HG03558 (cell line): ENCODE measurements at regions not wholly inside any gene's neighbourhood (a gene's known extent, or its start where the extent isn't known, plus 50 kb on each side); places are given as distances from the start of the nearest gene placed in this dataset.
"Not testable (repeated sequence)": the region's sequence is repeated elsewhere in the genome, so short reads cannot be mapped to it uniquely, and the experiment has no call there.

Source experiments
- ATAC-seq: cut with Tn5 transposase; IDR thresholded peaks from one replicate; pipeline ENCODE4 v1.9.1; 2021; ENCODE audit warnings: moderate number of reproducible peaks; ENCODE audit not compliant: unreplicated experiment; ENCODE audit errors: extremely low read depth

DNA sequence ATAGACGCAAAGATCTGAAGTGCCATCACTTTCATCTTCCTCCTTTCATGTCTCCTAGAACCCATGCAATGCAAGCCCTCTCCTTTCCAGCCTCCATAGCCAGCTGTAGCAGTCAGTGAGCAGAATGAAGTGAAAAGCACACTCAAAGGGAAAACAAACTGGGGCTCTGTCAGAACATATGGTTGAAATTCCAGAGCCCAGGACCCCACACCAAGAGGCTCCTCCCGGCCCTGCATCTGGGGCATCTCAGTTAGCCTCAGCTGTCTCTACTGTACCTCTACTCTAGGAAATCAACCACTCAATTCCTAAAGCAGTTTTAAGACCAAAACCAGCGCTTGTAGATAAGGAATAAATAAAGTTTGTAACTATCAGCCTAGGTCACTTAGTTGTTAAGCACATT lies 73.8 kb upstream of the P3H2 start:
- no peak for ATAC-seq

GRCh38 chr3:190193210-190193609 lies 72.5 kb upstream of the P3H2 start:
- ATAC-seq = no peak

DNA sequence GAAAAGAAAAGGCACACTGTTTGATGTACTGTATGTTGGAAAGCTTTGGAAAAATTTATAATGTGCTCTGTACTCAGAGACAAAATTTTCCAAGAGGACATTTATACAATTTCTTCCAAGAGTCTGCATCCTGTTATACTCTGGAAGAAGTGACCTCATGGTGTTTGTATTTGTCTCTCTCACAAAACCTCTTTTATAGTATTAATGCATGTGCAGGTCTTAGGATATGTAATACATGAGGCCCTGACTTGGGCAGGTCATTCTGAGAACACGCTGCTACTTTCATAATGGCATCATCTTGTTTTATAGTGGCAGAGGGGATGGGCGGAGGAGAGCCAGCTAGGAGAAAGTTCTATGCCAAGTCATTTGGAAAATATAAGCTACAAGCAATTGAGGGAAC lies 72.0 kb upstream of the P3H2 start:
- ATAC-seq = no peak

GRCh38 chr3:190192087-190192486 lies 71.4 kb upstream of the P3H2 start:
- ATAC-seq = no peak

DNA sequence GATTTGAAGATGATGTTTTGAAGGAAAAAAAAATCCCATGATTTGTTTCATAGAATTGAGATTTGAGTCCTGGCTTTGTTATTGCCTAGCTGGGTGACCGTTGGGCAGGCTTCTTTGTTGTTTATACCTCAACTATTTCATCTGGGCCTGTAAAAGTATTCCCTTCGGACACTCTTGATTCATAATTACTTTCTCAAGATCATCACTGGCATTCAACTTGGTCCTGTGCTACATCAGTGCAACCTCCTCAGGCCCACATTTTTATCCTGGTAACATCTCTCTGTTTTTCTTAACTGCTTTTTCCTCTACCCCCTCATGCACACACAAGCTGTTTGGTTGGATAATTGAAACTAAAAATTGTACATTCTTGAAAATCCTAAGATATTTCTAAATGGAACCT lies 67.5 kb upstream of the P3H2 start:
- no peak for ATAC-seq

GRCh38 chr3:190183121-190183520 lies 62.4 kb upstream of the P3H2 start:
- ATAC-seq = no peak

- no peak for ATAC-seq
Measured at GRCh38 chr3:190182418-190183043, 61.8 kb upstream of the P3H2 start.

DNA sequence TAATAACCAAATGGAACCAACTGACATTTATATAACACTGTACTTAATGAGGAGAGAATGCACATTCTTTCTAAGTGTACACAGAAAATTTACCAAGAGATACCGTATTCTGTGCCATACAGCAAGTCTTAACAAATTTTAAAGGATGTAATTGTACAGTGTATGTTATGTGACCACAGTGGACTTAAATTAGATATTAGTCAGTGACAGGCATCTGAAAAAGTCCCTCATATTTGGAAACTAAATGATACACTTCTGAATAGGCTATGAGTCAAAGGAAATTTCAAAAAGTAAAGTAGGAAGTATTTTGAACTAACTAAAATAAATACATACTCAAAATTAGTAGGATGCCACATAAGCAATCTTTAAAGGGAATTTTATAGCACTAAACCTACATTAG lies 59.6 kb upstream of the P3H2 start:
- ATAC-seq = no peak

GRCh38 chr3:190178779-190179178 lies 58.1 kb upstream of the P3H2 start:
- no peak for ATAC-seq

GRCh38 chr3:190176933-190177525 lies 56.3 kb upstream of the P3H2 start:
- not testable (repeated sequence) for ATAC-seq

DNA sequence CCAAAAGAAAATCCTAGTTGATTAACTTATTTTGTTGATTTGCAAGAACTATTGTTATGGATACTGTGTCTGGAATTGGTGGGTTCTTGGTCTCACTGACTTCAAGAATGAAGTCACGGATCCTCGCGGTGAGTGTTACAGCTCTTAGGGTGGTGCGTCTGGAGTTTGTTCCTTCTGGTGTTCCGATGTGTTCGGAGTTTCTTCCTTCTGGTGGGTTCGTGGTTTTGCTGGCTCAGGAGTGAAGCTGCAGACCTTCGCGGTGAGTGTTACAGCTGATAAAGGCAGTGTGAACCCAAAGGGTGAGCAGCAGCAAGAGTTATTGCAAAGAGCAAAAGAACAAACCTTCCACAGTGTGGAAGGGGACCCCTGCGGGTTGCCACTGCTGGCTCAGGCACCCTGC lies 55.4 kb upstream of the P3H2 start:
- ATAC-seq = not testable (repeated sequence)

- ATAC-seq = no peak
Measured at GRCh38 chr3:190175490-190175889, 54.8 kb upstream of the P3H2 start.

DNA sequence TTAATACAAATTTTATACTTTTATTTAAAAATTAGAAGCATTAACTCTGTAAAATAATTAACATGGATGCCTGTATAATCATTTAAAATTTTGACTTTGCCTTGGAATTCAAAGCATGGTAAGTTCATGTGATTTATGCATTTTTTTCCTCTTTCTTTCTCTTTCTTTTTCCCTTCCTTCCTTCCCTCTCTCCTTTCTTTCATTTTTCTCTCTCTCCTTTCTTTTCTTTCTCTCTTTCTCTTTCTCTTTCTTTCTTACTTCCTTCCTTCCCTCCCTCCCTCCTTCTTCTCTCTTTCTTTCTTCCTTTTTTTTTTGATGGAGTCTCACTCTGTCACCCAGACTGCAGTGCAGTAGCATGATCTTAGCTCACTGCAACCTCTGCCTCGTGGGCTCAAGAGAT lies 53.8 kb upstream of the P3H2 start:
- no peak for ATAC-seq

- ATAC-seq = no peak
Measured at GRCh38 chr3:190173426-190173825, 52.7 kb upstream of the P3H2 start.

DNA sequence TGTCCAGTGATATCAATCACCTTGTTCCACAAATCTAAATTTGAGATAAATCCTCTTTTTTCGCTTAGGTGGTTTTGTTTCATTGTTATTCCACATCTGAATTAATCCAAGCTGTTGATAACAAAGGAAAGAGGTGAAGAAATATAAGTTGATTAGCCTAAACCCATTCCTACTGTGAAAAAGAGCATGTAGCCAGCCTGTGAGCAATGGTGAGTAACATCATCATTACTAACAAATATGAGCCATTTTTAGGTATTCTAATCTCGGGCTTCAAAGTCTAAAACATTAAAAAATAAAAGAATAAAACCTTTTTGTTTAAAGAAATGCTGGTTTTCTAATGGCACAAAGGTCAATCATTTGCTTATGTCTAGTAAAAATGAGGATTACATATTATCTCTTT lies 52.1 kb upstream of the P3H2 start:
- no peak for ATAC-seq
